ENCODE measurements at regions not wholly inside any gene's neighbourhood (a gene's known extent, or its start where the extent isn't known, plus 50 kb on each side); places are given as distances from the start of the nearest gene placed in this dataset.

DNA sequence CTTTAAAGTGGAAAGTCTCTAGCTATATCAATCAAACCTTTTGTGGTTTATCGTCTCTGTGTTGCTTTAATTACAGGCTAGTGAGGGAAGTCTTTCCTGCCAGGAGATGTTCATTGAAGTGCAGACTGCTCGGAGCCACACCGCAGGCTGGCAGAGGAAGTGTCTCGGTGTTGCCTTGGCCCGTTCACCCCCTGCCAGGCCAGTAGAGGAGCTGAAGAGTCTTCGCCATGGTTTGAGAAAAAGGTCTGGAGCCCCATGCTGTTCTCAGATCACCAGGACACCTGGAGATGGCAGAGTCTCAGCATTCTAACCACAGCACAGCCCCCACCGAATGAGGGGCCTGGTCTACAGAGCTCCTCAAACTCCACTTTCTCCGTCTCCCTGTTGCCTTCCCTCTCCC lies 275.9 kb upstream of the PLPP4 start:
- H2BK12ac ChIP-seq (ENCODE audit: insufficient read length, low read depth, low read length) = no peak overlapping the region
- no peak overlapping the region for H4K8ac ChIP-seq (replicated peaks; ENCODE audit: insufficient read length, low read depth, low read length)
- no peak overlapping the region for H3K18ac ChIP-seq (ENCODE audit: insufficient read length, low read depth, low read length)
- DNase-seq = no peak
- H3K4me1 ChIP-seq (ENCODE audit: insufficient read depth, low read length) = no peaks in the 10 kb centered on the region
- no peak overlapping the region for H2AK5ac ChIP-seq (ENCODE audit: insufficient read length, low read length)
- no peak overlapping the region for H3K4me2 ChIP-seq (ENCODE audit: insufficient read depth, insufficient read length, low read length)
- H3K9ac ChIP-seq (ENCODE audit: extremely low read depth, insufficient read length, low read length) = no peak overlapping the region
- H2BK5ac ChIP-seq (ENCODE audit: insufficient read length, low read length) = no peak overlapping the region
- H3K4ac ChIP-seq (ENCODE audit: low read depth, low read length) = no peak overlapping the region
- no peak overlapping the region for H3K14ac ChIP-seq (ENCODE audit: insufficient read depth, low read length)
- no peaks in the 10 kb centered on the region for H3K27me3 ChIP-seq (ENCODE audit: insufficient read depth, low read length)
- no peak overlapping the region for H2BK20ac ChIP-seq (ENCODE audit: low read depth, low read length, poor library complexity, severe bottlenecking)
- no peaks in the 10 kb centered on the region for H3K23me2 ChIP-seq (ENCODE audit: insufficient read length, low read depth, low read length, poor library complexity, severe bottlenecking)
- Mint-ChIP-seq H3K4me1 (peaks cover 6 to 7% of the 10 kb centered on the region in 2 experiments), H3K4me3 (no peak overlapping the region), H3K27me3 (ENCODE audit: low read depth) (no peaks in the 10 kb centered on the region; the same call in none of the 2 replicates), H3K36me3 (ENCODE audit: insufficient read depth in 1 of 3, low read depth in 3 of 3) (no peaks in the 10 kb centered on the region), H3K27ac (no peak overlapping the region), H3K9me3 (no peaks in the 10 kb centered on the region)
- H3K56ac ChIP-seq (ENCODE audit: insufficient read length, low read depth, low read length) = no peak overlapping the region
- no peak overlapping the region for H4K91ac ChIP-seq (ENCODE audit: insufficient read length, low read depth, low read length)
- H2AFZ ChIP-seq (ENCODE audit: low read length) = no peak overlapping the region
- H2BK15ac ChIP-seq (ENCODE audit: low read depth, low read length) = no peak overlapping the region
- no peak overlapping the region for H2BK120ac ChIP-seq (ENCODE audit: low read depth, low read length, poor library complexity, severe bottlenecking)
- H3K27ac ChIP-seq (ENCODE audit: insufficient read length, low read depth, low read length) = no peak overlapping the region
- TF ChIP-seq, protein P1, sequence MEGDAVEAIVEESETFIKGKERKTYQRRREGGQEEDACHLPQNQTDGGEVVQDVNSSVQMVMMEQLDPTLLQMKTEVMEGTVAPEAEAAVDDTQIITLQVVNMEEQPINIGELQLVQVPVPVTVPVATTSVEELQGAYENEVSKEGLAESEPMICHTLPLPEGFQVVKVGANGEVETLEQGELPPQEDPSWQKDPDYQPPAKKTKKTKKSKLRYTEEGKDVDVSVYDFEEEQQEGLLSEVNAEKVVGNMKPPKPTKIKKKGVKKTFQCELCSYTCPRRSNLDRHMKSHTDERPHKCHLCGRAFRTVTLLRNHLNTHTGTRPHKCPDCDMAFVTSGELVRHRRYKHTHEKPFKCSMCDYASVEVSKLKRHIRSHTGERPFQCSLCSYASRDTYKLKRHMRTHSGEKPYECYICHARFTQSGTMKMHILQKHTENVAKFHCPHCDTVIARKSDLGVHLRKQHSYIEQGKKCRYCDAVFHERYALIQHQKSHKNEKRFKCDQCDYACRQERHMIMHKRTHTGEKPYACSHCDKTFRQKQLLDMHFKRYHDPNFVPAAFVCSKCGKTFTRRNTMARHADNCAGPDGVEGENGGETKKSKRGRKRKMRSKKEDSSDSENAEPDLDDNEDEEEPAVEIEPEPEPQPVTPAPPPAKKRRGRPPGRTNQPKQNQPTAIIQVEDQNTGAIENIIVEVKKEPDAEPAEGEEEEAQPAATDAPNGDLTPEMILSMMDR (conservative IDR thresholded peaks at IDR 0.05) = no peak
- H3K23ac ChIP-seq (ENCODE audit: insufficient read length, low read depth, low read length) = no peak overlapping the region
- H4K5ac ChIP-seq (ENCODE audit: insufficient read length, low read depth, low read length) = no peak overlapping the region
- H3K9me3 ChIP-seq (ENCODE audit: control insufficient read depth, low read depth, low read length) = no peaks in the 10 kb centered on the region
- H3T11ph ChIP-seq (ENCODE audit: low read length) = no peak overlapping the region
- H3K79me1 ChIP-seq (ENCODE audit: insufficient read depth, low read depth, low read length, poor library complexity, severe bottlenecking) = no peaks in the 10 kb centered on the region
- H4K20me1 ChIP-seq (ENCODE audit: control insufficient read depth, insufficient read depth, insufficient read length) = no peaks in the 10 kb centered on the region
- H3K79me2 ChIP-seq (ENCODE audit: insufficient read depth, low read length) = no peaks in the 10 kb centered on the region
- WGBS (ENCODE audit: extremely low coverage, insufficient read length, low lambda C conversion rate) = no CpG with 5 or more reads among the region's 8 CpGs

Data from H9 (cell line).